ENCODE measurements at regions not wholly inside any gene's neighbourhood (a gene's known extent, or its start where the extent isn't known, plus 50 kb on each side); places are given as distances from the start of the nearest gene placed in this dataset.

GRCh38 chr4:170139764-170140163 is 50.0 kb upstream of the AADAT start:
- TF ChIP-seq POLR2A (IDR thresholded peaks at IDR 0.05) (no peak), CTCF (IDR thresholded peaks at IDR 0.05) (no peak)

Data from body of pancreas (tissue), 4 donors.